ENCODE measurements at regions not wholly inside any gene's neighbourhood (a gene's known extent, or its start where the extent isn't known, plus 50 kb on each side); places are given as distances from the start of the nearest gene placed in this dataset.

DNA sequence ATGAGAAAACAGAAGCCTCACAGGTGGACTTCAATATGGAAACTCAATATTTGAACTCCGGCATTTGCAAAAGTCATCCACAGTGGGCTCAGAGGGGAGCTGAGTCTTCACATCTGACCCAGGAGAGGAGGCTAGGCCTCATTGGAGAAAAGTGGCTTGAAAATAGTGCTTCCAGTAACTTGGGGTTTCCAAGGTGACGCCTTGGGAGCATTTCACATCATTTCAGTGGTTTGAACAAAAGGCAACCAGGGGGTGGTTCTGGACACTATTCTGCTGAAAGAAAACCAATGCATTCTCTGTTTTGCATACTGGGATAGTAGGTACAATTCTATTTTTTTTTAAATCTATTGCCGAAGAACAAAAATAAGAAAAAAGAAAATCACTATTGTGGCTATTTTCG is 599.2 kb upstream of the POM121L12 start:
- peaks cover 2% of the 10 kb centered on the region for H3K36me3 Mint-ChIP-seq
- H3K4me3 Mint-ChIP-seq = no peak overlapping the region
- no peaks in the 10 kb centered on the region for H3K36me3 ChIP-seq
- H3K4me3 ChIP-seq = no peak overlapping the region
- no peaks in the 10 kb centered on the region for H3K27me3 ChIP-seq
- TF ChIP-seq CTCF (IDR thresholded peaks at IDR 0.05) (no peak), EZH2 (IDR thresholded peaks at IDR 0.05) (no peak), EZH2phosphoT487 (IDR thresholded peaks at IDR 0.05) (no peak)
- no peaks in the 10 kb centered on the region for H3K4me1 ChIP-seq
- no peaks in the 10 kb centered on the region for H3F3A ChIP-seq (ENCODE audit: low read depth)
- H3K9me3 Mint-ChIP-seq = peaks cover 5% of the 10 kb centered on the region
- no peaks in the 10 kb centered on the region for H4K20me1 ChIP-seq (ENCODE audit: low read depth)
- no peak overlapping the region for H2AFZ ChIP-seq (replicated peaks)
- peak; percentile 8 for DNase-seq (ENCODE audit: low spot score)
- peak overlapping the region; percentile 90 for H3K27ac Mint-ChIP-seq
- no peak overlapping the region for H3K27ac ChIP-seq
- no peak overlapping the region for H3K9ac ChIP-seq
- H3K27me3 Mint-ChIP-seq (ENCODE audit: insufficient read depth, low read depth) = no peaks in the 10 kb centered on the region
- no peak overlapping the region for H3K4me2 ChIP-seq
- H3K4me1 Mint-ChIP-seq = peaks cover 18% of the 10 kb centered on the region
- H3K79me2 ChIP-seq (ENCODE audit: low read depth) = no peaks in the 10 kb centered on the region
- H3K9me3 ChIP-seq (ENCODE audit: low read depth) = no peaks in the 10 kb centered on the region

DNA sequence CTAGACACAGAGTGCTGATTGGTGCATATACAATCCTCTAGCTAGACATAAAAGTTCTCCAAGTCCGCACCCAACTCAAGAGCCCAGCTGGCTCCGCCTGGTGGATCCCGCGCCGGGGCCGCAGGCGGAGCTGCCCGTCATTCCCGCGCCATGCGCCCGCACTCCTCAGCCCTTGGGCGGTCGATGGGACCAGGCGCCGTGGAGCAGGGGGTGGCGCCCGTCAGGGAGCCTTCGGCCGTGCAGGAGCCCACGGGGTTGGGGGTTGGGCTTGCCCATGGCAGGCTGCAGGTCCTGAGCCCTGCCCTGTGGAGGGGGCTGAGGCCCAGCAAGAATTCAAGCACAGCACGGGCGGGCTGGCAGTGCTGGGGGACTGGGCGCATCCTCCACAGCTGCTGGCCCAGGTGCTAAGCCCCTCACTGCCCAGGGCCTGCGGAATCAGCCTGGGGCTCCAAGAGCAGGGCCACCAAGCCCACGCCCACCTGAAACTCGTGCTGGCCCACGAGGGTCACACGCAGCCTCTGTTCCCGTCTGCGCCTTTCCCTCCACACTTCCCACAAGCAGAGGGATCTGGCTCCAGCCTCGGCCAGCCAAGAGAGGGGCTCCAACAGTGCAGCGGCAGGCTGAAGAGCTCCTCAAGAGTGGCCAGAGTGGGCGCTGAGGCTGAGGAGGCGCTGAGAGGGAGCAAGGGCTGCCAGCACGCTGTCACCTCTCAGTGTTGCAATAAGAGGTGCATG is 604.2 kb upstream of the POM121L12 start:
- no peak overlapping the region for H2AFZ ChIP-seq (replicated peaks)
- H3K4me3 Mint-ChIP-seq = no peak overlapping the region

DNA sequence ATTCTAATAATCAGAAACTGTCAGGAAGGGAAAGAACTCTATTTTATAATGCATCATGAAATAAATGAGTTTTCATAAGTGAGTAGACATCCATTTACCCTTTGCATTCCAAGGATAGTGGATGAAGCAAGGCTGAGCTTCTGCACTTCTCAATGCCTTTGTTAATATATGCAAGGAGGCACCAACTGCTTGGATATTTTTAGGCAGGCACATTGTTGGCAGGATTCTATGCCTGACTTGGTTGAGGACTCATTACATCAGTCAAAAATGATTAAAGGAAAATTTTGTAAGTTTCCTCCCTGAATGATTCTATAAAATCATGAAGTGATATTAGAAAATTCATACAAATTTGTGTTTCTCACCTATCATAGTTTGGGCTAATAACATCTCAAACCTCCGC is 612.2 kb upstream of the POM121L12 start:
- H3K27ac Mint-ChIP-seq = no peak overlapping the region
- no peaks in the 10 kb centered on the region for H3K79me2 ChIP-seq (ENCODE audit: low read depth)

More for the DNA sequence above, 604.2 kb upstream of the POM121L12 start:
- H3K27me3 Mint-ChIP-seq (ENCODE audit: insufficient read depth, low read depth) = no peaks in the 10 kb centered on the region
- H3K27ac ChIP-seq = no peak overlapping the region
- no peaks in the 10 kb centered on the region for H4K20me1 ChIP-seq (ENCODE audit: low read depth)
- H3K4me2 ChIP-seq = no peak overlapping the region
- H3K36me3 Mint-ChIP-seq = peaks cover 2% of the 10 kb centered on the region
- H3K4me1 ChIP-seq = no peaks in the 10 kb centered on the region
- TF ChIP-seq EZH2 (IDR thresholded peaks at IDR 0.05) (no peak), CTCF (IDR thresholded peaks at IDR 0.05) (no peak), EZH2phosphoT487 (IDR thresholded peaks at IDR 0.05) (no peak)
- no peaks in the 10 kb centered on the region for H3K36me3 ChIP-seq
- no peaks in the 10 kb centered on the region for H3K27me3 ChIP-seq
- H3K27ac Mint-ChIP-seq = no peak overlapping the region
- H3K9ac ChIP-seq = no peak overlapping the region
- no peak for DNase-seq (ENCODE audit: low spot score)
- peaks cover 23% of the 10 kb centered on the region for H3K9me3 Mint-ChIP-seq
- H3F3A ChIP-seq (ENCODE audit: low read depth) = no peaks in the 10 kb centered on the region
- H3K9me3 ChIP-seq (ENCODE audit: low read depth) = no peaks in the 10 kb centered on the region
- H3K4me3 ChIP-seq = no peak overlapping the region
- no peaks in the 10 kb centered on the region for H3K79me2 ChIP-seq (ENCODE audit: low read depth)
- H3K4me1 Mint-ChIP-seq = peaks cover 9% of the 10 kb centered on the region

More for the DNA sequence above, 612.2 kb upstream of the POM121L12 start:
- no peak overlapping the region for H2AFZ ChIP-seq (replicated peaks)
- no peaks in the 10 kb centered on the region for H3K36me3 Mint-ChIP-seq
- H3K4me1 Mint-ChIP-seq = no peaks in the 10 kb centered on the region
- peaks cover 4% of the 10 kb centered on the region for H3K9me3 Mint-ChIP-seq
- no peaks in the 10 kb centered on the region for H3K27me3 ChIP-seq
- H3K9me3 ChIP-seq (ENCODE audit: low read depth) = no peaks in the 10 kb centered on the region
- H3K36me3 ChIP-seq = no peaks in the 10 kb centered on the region
- no peak overlapping the region for H3K4me3 Mint-ChIP-seq
- no peak overlapping the region for H3K9ac ChIP-seq
- no peak overlapping the region for H3K27ac ChIP-seq
- no peaks in the 10 kb centered on the region for H3K4me1 ChIP-seq
- TF ChIP-seq CTCF (IDR thresholded peaks at IDR 0.05) = no peak
- no peak for TF ChIP-seq EZH2 (IDR thresholded peaks at IDR 0.05)
- no peak for TF ChIP-seq EZH2phosphoT487 (IDR thresholded peaks at IDR 0.05)
- no peaks in the 10 kb centered on the region for H4K20me1 ChIP-seq (ENCODE audit: low read depth)
- no peak for DNase-seq (ENCODE audit: low spot score)
- no peak overlapping the region for H3K4me2 ChIP-seq
- no peak overlapping the region for H3K4me3 ChIP-seq
- H3K27me3 Mint-ChIP-seq (ENCODE audit: insufficient read depth, low read depth) = no peaks in the 10 kb centered on the region
- H3F3A ChIP-seq (ENCODE audit: low read depth) = no peaks in the 10 kb centered on the region

All from neural progenitor cell (in vitro differentiated cells).